ENCODE measurements at regions not wholly inside any gene's neighbourhood (a gene's known extent, or its start where the extent isn't known, plus 50 kb on each side); places are given as distances from the start of the nearest gene placed in this dataset.

DNA sequence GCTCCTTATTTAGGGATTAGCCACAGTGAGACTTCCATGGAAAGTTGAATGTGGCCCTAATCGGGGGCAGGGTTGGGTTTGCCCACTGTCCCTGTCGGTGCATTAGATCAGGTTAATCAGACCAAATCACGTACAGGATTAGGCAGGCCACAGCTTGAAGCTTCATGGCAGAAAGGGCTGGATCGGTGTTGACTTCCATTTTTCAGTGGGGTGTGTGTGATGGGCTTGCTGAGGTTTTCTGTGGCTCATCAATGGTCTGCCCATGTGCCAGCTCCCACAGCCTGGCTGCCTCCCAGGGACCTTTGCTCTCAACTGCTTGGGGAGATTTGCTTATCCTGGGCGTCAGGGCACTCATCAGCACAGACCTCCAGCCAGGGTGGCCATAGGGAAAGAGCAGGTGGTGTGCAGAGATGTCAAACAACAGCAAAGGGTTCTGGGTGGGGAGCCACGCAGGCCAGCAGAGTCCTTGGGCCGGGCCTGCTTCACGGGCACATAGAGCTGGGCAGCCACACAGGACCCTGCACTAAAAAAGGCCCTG is 130.7 kb downstream of the TFAP2C start:
- H3K9me3 ChIP-seq (ENCODE audit: control extremely low read depth in 1 of 5, control insufficient read depth in 4 of 5, insufficient read depth in 2 of 5, low read depth in 1 of 5, low read length in 4 of 5): no peaks in the 10 kb centered on the region
- POLR2A ChIA-PET: no interaction called here
- H3K36me3 ChIP-seq (ENCODE audit: control insufficient read depth in 4 of 4, insufficient read depth in 4 of 4, low read length in 3 of 4): no peaks in the 10 kb centered on the region
- CTCF ChIA-PET: no interaction called here
- WGBS (ENCODE audit: insufficient coverage): 94% methylated on average over 8 of the region's 8 CpGs
- no peaks in the 10 kb centered on the region for H3K27me3 ChIP-seq (replicated peaks in 2 of 5; ENCODE audit: control insufficient read depth in 4 of 5, insufficient read depth in 5 of 5, low read length in 4 of 5)
- H3K27ac ChIP-seq (ENCODE audit: insufficient read depth in 1 of 2, low read depth in 1 of 2, low read length in 2 of 2, poor library complexity in 1 of 2, severe bottlenecking in 2 of 2): no peak overlapping the region
- DNase-seq: no peak
- H3K4me1 ChIP-seq (ENCODE audit: control extremely low read depth in 1 of 4, control insufficient read depth in 4 of 4, insufficient read depth in 4 of 4, low read length in 3 of 4): no peaks in the 10 kb centered on the region
- no peak overlapping the region for H3K4me3 ChIP-seq (ENCODE audit: control insufficient read depth in 1 of 7, extremely low read depth in 1 of 7, insufficient read depth in 4 of 7, low read depth in 2 of 7, low read length in 6 of 7)

DNA sequence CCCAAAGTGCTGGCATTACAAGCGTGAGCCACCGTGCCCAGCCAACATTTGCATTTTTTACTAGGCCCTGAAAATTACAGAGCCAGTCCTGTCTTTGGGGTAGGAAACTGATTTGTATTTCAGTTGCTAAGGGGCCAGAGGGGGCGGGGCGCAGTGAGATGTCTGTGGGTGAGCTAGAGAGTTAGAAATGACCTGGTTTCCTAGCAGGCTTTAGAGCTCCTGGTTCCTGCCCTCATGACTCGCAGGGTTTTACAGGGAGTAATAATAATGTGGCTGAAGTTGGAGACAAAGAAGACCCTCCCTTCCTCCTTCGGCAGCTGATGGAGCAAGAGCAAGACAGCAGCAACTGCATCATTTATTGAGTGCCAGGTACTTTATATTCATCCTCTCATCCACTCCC is 131.5 kb downstream of the TFAP2C start:
- Histone ChIP-seq H3K4me1 (ENCODE audit: control extremely low read depth in 1 of 4, control insufficient read depth in 4 of 4, insufficient read depth in 4 of 4, low read length in 3 of 4) (no peaks in the 10 kb centered on the region), H3K27me3 (replicated peaks in 2 of 5; ENCODE audit: control insufficient read depth in 4 of 5, insufficient read depth in 5 of 5, low read length in 4 of 5) (peaks cover 0 to 6% (median 0%) of the 10 kb centered on the region in 5 experiments), H3K4me3 (ENCODE audit: control insufficient read depth in 1 of 7, extremely low read depth in 1 of 7, insufficient read depth in 4 of 7, low read depth in 2 of 7, low read length in 6 of 7) (no peak overlapping the region), H3K9me3 (ENCODE audit: control extremely low read depth in 1 of 5, control insufficient read depth in 4 of 5, insufficient read depth in 2 of 5, low read depth in 1 of 5, low read length in 4 of 5) (no peaks in the 10 kb centered on the region), H3K36me3 (ENCODE audit: control insufficient read depth in 4 of 4, insufficient read depth in 4 of 4, low read length in 3 of 4) (no peaks in the 10 kb centered on the region), H3K27ac (ENCODE audit: insufficient read depth in 1 of 2, low read depth in 1 of 2, low read length in 2 of 2, poor library complexity in 1 of 2, severe bottlenecking in 2 of 2) (no peak overlapping the region)
- no peak for DNase-seq
- ChIA-PET CTCF (no interaction called here), POLR2A (no interaction called here)
- WGBS (ENCODE audit: insufficient coverage): 100% methylated on average over 2 of the region's 6 CpGs

DNA sequence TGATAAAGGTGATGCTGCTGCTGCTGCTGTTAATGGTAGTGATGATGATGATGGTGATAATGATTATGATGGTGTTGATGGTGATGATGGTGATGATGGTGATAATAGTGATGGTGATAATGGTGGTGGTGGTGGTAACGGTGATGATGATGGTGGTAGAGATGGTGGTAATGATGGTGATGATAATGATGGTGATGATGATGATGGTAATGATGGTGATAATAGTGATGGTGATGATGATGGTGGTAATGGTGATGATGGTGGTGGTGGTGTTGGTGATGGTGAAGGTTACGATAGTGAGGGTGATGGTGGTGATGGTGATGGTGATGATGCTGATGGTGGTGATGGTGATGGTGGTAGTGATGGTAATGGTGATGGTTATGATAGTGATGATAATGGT is 132.3 kb downstream of the TFAP2C start:
- H3K27me3 ChIP-seq (replicated peaks in 2 of 5; ENCODE audit: control insufficient read depth in 4 of 5, insufficient read depth in 5 of 5, low read length in 4 of 5): peaks cover 0 to 6% (median 0%) of the 10 kb centered on the region in 5 experiments
- no peaks in the 10 kb centered on the region for H3K36me3 ChIP-seq (ENCODE audit: control insufficient read depth in 4 of 4, insufficient read depth in 4 of 4, low read length in 3 of 4)
- ChIA-PET CTCF (no interaction called here), POLR2A (no interaction called here)
- H3K27ac ChIP-seq (ENCODE audit: insufficient read depth in 1 of 2, low read depth in 1 of 2, low read length in 2 of 2, poor library complexity in 1 of 2, severe bottlenecking in 2 of 2): no peak overlapping the region
- WGBS (ENCODE audit: insufficient coverage): 96% methylated on average over 2 of the region's 2 CpGs
- H3K4me1 ChIP-seq (ENCODE audit: control extremely low read depth in 1 of 4, control insufficient read depth in 4 of 4, insufficient read depth in 4 of 4, low read length in 3 of 4): no peaks in the 10 kb centered on the region
- no peak overlapping the region for H3K4me3 ChIP-seq (ENCODE audit: control insufficient read depth in 1 of 7, extremely low read depth in 1 of 7, insufficient read depth in 4 of 7, low read depth in 2 of 7, low read length in 6 of 7)
- DNase-seq: no peak
- H3K9me3 ChIP-seq (ENCODE audit: control extremely low read depth in 1 of 5, control insufficient read depth in 4 of 5, insufficient read depth in 2 of 5, low read depth in 1 of 5, low read length in 4 of 5): no peaks in the 10 kb centered on the region

GRCh38 chr20:56762401-56762800 is 133.3 kb downstream of the TFAP2C start:
- Histone ChIP-seq H3K9me3 (ENCODE audit: control extremely low read depth in 1 of 5, control insufficient read depth in 4 of 5, insufficient read depth in 2 of 5, low read depth in 1 of 5, low read length in 4 of 5) (no peaks in the 10 kb centered on the region), H3K4me3 (ENCODE audit: control insufficient read depth in 1 of 7, extremely low read depth in 1 of 7, insufficient read depth in 4 of 7, low read depth in 2 of 7, low read length in 6 of 7) (no peak overlapping the region), H3K27ac (ENCODE audit: insufficient read depth in 1 of 2, low read depth in 1 of 2, low read length in 2 of 2, poor library complexity in 1 of 2, severe bottlenecking in 2 of 2) (no peak overlapping the region), H3K36me3 (ENCODE audit: control insufficient read depth in 4 of 4, insufficient read depth in 4 of 4, low read length in 3 of 4) (no peaks in the 10 kb centered on the region), H3K4me1 (ENCODE audit: control extremely low read depth in 1 of 4, control insufficient read depth in 4 of 4, insufficient read depth in 4 of 4, low read length in 3 of 4) (no peaks in the 10 kb centered on the region), H3K27me3 (replicated peaks in 2 of 5; ENCODE audit: control insufficient read depth in 4 of 5, insufficient read depth in 5 of 5, low read length in 4 of 5) (peaks cover 0 to 6% (median 0%) of the 10 kb centered on the region in 5 experiments)
- ChIA-PET POLR2A (no interaction called here), CTCF (no interaction called here)
- DNase-seq: no peak
- WGBS (ENCODE audit: insufficient coverage): 100% methylated on average over 1 of the region's 4 CpGs

DNA sequence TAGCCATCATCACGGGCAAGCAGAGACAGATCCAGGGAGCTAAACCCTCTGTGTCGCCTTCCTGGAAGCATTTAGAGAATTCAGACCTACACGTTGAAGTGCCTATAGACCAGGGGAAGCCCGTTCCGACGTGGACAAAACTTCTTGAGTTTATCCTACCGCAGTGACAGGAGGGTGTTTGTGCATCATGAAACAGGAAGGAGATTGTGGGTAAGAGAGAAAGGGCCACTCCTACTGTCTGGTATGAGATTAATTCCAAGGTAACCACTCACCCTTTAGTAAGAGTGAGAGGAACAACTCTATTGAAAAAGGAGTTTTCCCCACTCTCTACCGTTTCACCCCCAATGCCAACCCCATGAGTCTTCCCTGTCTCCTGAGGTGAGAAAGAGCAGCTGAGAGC is 133.7 kb downstream of the TFAP2C start:
- 98% methylated on average over 6 of the region's 8 CpGs for WGBS (ENCODE audit: insufficient coverage)

DNA sequence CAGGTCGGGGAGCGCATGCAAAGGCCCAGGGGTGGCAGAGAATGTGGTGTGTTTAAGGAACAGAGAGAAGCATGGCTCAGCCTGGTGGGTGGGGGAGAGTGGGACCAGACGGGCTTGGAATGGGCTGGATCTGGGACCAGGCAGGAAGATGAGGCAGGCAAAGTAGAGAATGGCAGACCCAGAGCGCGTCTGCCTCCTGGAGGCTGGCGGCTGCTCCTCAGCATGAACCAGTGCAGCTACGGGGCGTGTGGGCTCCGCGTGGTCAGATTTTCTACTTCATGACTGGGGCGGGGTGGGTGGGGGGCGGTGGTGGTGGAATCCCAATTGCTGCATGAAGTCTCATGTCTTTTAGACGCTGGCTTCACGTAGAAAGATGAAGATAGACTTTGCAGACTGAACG is 135.6 kb downstream of the TFAP2C start:
- POLR2A ChIA-PET: no interaction called here

More for the DNA sequence above, 133.7 kb downstream of the TFAP2C start:
- ChIA-PET POLR2A (no interaction called here), CTCF (no interaction called here)
- no peak overlapping the region for H3K27ac ChIP-seq (ENCODE audit: insufficient read depth in 1 of 2, low read depth in 1 of 2, low read length in 2 of 2, poor library complexity in 1 of 2, severe bottlenecking in 2 of 2)
- H3K9me3 ChIP-seq (ENCODE audit: control extremely low read depth in 1 of 5, control insufficient read depth in 4 of 5, insufficient read depth in 2 of 5, low read depth in 1 of 5, low read length in 4 of 5): no peaks in the 10 kb centered on the region
- DNase-seq: no peak
- H3K4me3 ChIP-seq (ENCODE audit: control insufficient read depth in 1 of 7, extremely low read depth in 1 of 7, insufficient read depth in 4 of 7, low read depth in 2 of 7, low read length in 6 of 7): no peak overlapping the region
- peaks cover 0 to 6% (median 0%) of the 10 kb centered on the region in 5 experiments for H3K27me3 ChIP-seq (replicated peaks in 2 of 5; ENCODE audit: control insufficient read depth in 4 of 5, insufficient read depth in 5 of 5, low read length in 4 of 5)
- H3K4me1 ChIP-seq (ENCODE audit: control extremely low read depth in 1 of 4, control insufficient read depth in 4 of 4, insufficient read depth in 4 of 4, low read length in 3 of 4): no peaks in the 10 kb centered on the region
- H3K36me3 ChIP-seq (ENCODE audit: control insufficient read depth in 4 of 4, insufficient read depth in 4 of 4, low read length in 3 of 4): no peaks in the 10 kb centered on the region

DNA sequence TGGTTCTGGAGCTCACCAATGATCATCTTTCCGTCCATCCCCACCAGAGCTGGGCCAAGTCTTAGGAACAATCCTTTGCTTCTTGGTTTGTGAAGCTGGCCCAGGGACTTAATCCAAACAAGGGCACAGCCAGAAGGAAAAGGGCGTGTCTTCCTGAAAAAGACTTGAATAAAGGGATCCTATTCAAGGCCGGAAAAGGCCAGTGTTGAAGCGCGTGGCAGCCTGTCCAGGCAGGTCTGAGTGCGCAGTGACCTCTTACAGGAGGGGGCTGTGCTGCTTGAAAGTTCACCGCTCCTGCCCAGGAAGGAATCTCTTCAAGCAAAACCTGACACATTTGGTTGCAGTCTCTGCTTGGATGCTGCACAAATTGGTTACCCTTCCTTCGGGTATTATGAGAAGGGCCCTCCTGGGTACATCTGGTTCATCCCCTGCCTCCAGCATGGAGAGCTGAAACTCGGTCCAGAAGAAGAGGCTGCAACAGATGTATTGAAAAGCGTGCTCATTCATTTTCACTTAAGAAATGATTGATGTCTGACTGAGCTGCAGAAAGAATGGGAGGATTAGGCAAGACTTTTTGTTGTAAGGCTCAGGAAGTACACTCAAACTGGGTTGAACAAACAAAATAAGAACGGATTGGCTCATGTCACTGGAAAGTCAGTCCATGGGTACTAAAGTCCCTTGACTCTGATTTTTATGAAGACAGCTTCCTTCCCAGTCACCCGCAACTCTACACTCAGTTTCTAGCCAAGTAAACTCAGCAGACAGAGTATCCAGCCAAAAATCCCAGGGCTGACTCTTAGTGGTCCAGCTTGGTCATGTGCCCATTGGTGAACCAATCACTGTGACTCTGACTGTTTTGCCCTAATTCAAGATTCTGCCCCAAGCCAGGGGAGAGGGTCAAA is 136.3 kb downstream of the TFAP2C start:
- CTCF ChIA-PET: no interaction called here
- H3K27ac ChIP-seq (ENCODE audit: insufficient read depth in 1 of 2, low read depth in 1 of 2, low read length in 2 of 2, poor library complexity in 1 of 2, severe bottlenecking in 2 of 2): no peak overlapping the region

More for the DNA sequence above, 135.6 kb downstream of the TFAP2C start:
- Histone ChIP-seq H3K27me3 (replicated peaks in 2 of 5; ENCODE audit: control insufficient read depth in 4 of 5, insufficient read depth in 5 of 5, low read length in 4 of 5) (peaks cover 0 to 6% (median 0%) of the 10 kb centered on the region in 5 experiments), H3K36me3 (ENCODE audit: control insufficient read depth in 4 of 4, insufficient read depth in 4 of 4, low read length in 3 of 4) (no peaks in the 10 kb centered on the region), H3K4me3 (ENCODE audit: control insufficient read depth in 1 of 7, extremely low read depth in 1 of 7, insufficient read depth in 4 of 7, low read depth in 2 of 7, low read length in 6 of 7) (no peak overlapping the region), H3K4me1 (ENCODE audit: control extremely low read depth in 1 of 4, control insufficient read depth in 4 of 4, insufficient read depth in 4 of 4, low read length in 3 of 4) (no peaks in the 10 kb centered on the region), H3K27ac (ENCODE audit: insufficient read depth in 1 of 2, low read depth in 1 of 2, low read length in 2 of 2, poor library complexity in 1 of 2, severe bottlenecking in 2 of 2) (no peak overlapping the region), H3K9me3 (ENCODE audit: control extremely low read depth in 1 of 5, control insufficient read depth in 4 of 5, insufficient read depth in 2 of 5, low read depth in 1 of 5, low read length in 4 of 5) (no peaks in the 10 kb centered on the region)
- no peak for DNase-seq
- 95% methylated on average over 6 of the region's 15 CpGs for WGBS (ENCODE audit: insufficient coverage)
- CTCF ChIA-PET: no interaction called here

More for the DNA sequence above, 136.3 kb downstream of the TFAP2C start:
- POLR2A ChIA-PET: no interaction called here
- WGBS (ENCODE audit: insufficient coverage): 57% methylated on average over 12 of the region's 12 CpGs
- Histone ChIP-seq H3K36me3 (ENCODE audit: control insufficient read depth in 4 of 4, insufficient read depth in 4 of 4, low read length in 3 of 4) (no peaks in the 10 kb centered on the region), H3K4me3 (ENCODE audit: control insufficient read depth in 1 of 7, extremely low read depth in 1 of 7, insufficient read depth in 4 of 7, low read depth in 2 of 7, low read length in 6 of 7) (no peak overlapping the region), H3K9me3 (ENCODE audit: control extremely low read depth in 1 of 5, control insufficient read depth in 4 of 5, insufficient read depth in 2 of 5, low read depth in 1 of 5, low read length in 4 of 5) (no peaks in the 10 kb centered on the region), H3K4me1 (ENCODE audit: control extremely low read depth in 1 of 4, control insufficient read depth in 4 of 4, insufficient read depth in 4 of 4, low read length in 3 of 4) (no peaks in the 10 kb centered on the region), H3K27me3 (replicated peaks in 2 of 5; ENCODE audit: control insufficient read depth in 4 of 5, insufficient read depth in 5 of 5, low read length in 4 of 5) (peaks cover 0 to 8% (median 0%) of the 10 kb centered on the region in 5 experiments)
- DNase-seq: no peak

Data from common myeloid progenitor, CD34-positive (primary cell).